HG02759 (cell line): ENCODE measurements at regions not wholly inside any gene's neighbourhood (a gene's known extent, or its start where the extent isn't known, plus 50 kb on each side); places are given as distances from the start of the nearest gene placed in this dataset.
"Not testable (repeated sequence)": the region's sequence is repeated elsewhere in the genome, so short reads cannot be mapped to it uniquely, and the experiment has no call there.

Experiments used
- ATAC-seq: cut with Tn5 transposase; IDR thresholded peaks from one replicate; pipeline ENCODE4 v1.9.1; 2021; ENCODE audit warnings: mild to moderate bottlenecking, moderate library complexity; ENCODE audit not compliant: unreplicated experiment

GRCh38 chr16:59163371-59164055 is 429.4 kb upstream of the GOT2 start:
- no peak for ATAC-seq

DNA sequence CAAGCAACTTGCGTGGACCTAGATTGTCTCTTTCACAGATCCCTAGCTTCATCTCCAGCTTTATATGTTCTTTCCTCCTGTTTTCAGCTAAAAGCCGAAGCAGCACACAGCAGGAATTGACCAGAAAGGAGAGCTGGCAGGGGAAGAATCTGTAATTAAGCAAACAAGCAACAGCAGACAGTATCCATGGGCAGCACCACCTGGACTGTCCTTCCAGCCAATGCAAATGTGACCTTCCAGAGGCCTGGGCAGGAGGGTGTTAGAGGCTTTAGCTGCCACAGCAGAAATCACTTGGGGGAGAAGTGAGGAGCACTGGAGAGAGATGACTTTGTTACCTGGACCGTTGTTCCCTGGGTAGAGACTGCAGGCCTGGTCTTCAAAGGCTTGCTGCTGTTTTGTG is 427.6 kb upstream of the GOT2 start:
- ATAC-seq: no peak

DNA sequence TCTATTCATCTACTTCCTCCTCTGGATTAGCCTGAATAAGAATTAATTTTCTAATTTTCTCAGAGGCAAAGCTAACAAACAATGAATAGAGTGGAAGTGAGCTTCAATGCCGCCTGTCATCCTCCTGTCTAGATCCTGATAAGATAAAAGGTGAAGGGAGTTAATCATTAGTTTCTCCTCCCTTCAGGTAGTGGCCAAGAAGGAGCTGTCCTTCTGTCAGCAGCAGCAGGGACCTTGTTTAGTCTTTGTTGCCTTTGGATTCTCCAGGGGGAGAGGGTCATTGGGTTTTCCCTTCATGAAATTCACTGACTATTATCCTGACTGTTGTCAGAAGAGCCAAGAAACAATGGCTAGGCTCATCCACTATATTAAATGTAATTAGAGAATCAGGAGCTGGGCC is 420.2 kb upstream of the GOT2 start:
- ATAC-seq: no peak

DNA sequence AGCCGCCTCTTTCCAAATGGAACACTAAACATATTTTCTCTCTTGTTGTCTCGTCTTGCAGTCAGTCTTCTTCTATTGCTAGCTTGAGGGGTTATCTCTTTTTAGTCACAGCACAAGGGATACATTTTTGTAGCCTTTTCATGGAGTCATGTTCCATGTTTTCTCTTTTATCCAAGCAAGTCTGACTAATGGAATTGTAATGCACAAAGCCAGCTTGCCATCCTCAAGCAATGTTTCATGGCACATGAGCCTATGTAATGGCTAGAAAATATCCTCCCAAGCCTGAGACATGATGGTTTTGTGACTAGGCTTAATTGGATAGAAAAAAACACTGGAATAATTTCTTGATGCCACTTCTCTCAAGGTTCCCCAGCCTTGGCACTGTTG is 414.6 kb upstream of the GOT2 start:
- ATAC-seq: no peak

DNA sequence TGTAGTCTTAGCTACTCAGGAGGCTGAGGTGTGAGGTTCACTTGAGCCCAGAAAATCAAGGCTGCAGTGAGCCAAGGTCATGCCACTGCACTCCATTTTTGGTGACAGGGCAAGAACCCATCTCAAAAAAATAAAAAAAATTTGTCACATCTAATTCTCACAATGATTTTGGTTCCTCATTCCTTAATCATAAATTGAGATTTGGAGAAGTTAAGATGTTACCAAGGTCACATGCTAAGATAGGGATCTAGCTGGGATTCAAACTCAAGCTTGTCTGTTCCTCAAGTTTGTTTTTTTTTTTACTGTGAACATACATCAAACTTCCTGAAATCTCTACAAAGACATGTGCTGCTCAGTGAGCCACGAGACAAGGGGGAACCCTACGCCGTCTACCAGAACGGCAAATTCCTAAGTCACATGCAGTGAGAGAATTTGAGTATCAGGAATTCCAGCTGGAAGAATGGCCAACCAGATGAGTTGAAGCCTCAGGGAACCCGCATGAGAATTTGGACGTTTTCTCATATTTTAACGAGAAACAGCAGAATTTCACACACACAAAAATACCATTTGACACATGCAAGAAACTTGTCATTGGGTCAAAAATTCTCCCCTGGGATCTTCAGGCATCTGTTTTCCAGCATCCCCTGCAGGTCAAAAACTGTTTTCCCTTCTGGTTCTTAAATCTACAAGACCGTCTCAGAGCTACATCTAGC is 414.1 kb upstream of the GOT2 start:
- no peak for ATAC-seq

GRCh38 chr16:59146140-59146539 is 412.0 kb upstream of the GOT2 start:
- no peak for ATAC-seq

DNA sequence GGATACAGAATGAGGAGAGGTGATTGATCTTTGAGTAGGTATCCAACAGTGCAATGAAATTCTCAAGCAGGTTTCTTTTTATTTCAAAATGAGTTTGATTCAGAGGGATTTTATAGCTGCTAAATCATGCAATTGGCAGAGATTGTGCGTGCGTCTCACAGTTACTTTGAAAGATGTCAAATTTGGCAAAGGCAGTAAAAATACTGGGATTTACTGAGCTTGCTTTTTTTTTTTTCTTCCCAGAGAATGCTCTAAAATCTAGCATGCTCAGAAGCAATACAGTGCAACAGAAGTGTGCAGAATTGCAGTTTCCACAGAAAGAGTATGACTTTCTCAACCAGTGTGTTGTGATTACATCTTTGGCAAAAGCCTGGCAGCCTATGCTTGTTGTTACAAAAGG is 410.7 kb upstream of the GOT2 start:
- no peak for ATAC-seq

DNA sequence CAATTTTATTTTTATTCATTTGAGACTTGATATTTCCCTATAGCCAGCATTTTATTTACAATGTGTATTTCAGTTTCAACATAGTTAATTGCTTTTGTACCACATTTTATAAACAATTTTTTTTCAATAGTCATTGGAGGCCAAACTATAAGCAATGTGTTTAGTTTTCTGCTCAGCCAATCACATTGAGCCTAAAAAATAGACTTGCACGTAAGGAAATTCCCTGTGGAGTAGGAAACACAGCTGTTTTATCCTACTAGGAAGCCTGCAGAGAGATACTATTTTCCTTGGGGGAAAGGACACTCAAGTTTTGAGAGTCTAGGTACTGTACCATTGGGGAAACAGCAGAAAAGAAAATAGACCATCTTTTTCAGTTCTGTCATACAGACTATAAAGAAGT is 410.2 kb upstream of the GOT2 start:
- ATAC-seq: no peak

DNA sequence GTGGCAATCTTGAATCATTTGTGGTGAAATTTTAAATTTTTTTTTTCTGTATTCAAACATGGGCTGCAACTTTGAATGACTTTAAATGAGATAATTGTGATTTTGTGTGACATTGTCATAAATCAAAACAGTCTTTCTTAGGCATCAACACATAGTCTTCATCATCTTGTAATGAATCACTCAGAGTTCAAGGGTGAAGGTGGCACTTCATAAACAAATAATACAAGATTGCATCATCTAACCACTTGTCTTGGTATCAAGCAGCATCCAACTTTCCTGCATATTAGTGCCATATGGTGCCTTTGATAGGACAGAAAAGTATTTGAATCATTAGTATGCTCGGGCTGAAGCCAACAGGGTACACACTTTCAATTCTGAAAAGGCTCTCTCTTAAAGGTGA is 392.4 kb upstream of the GOT2 start:
- ATAC-seq: no peak

DNA sequence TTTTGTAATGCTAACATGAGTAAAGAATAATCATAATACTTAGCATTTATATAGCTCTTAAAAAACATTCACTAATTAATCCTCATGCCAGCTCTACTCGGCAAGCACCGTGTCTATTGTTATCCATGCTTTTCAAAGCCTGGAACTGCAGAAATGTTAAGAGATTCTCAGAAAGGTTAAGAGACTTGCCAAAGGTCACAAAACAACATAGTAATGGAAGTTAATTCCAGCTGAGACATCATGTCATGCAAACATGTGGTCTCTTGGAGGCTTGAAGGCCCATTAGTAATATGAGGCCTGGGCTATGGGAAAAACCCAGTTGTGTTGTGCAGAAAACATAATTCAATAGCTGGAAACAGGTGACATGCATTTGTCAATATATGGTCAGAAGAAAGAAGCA is 389.9 kb upstream of the GOT2 start:
- no peak for ATAC-seq

DNA sequence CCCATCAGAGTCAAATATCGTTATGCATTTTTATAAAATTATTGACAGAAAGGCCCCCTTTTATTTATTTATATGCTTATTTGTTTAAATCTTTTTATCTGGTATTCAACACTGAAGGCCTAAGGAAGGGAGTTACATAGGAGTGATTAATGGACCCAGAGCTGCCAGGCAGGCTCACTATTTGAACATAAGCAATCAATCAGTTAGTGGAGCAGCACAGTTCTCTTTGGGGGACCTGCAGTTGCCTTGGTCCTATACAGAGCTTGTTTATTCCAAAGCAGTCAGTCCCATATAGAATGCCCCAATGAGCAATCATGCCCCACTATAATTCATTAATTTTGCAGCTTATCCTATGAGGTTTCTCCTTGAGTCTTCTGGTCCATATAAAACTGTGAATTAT is 389.4 kb upstream of the GOT2 start:
- no peak for ATAC-seq

DNA sequence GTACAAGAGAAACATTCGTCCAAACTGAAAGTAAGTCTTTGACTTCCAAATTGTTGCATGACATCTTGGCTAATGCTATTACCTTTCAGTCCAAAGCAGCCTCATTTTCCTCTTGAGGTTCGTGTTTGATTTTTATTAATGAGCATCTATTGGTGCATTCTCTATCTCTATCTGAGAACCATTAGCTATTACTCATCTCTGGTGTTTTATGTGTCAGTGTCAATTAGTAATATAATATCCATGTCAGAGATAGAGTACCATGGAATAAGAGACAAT is 388.1 kb upstream of the GOT2 start:
- ATAC-seq: no peak

GRCh38 chr16:59121411-59122261 is 387.5 kb upstream of the GOT2 start:
- no peak for ATAC-seq

DNA sequence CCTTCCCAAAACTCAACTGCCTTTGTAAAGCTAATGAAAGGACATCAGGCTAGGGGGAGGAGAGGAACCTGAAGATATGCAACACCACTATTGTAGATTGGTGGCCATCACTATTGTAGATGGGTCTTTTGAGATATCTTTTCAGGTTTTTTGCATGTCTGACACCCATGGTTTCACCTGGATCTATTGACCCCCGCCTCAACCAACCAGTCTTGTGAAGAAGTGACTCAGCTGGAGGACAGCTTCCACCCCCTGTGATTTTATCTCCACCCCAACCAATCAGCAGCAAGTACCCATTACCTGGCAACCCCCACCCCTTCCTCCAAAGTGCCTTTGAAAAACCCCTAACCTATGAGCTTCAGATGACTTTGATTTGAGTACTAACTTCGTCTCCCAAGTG is 382.6 kb upstream of the GOT2 start:
- ATAC-seq: no peak

- no peak for ATAC-seq
Observed at GRCh38 chr16:59114790-59115189, 380.7 kb upstream of the GOT2 start.

GRCh38 chr16:59113004-59113670 is 379.0 kb upstream of the GOT2 start:
- no peak for ATAC-seq

DNA sequence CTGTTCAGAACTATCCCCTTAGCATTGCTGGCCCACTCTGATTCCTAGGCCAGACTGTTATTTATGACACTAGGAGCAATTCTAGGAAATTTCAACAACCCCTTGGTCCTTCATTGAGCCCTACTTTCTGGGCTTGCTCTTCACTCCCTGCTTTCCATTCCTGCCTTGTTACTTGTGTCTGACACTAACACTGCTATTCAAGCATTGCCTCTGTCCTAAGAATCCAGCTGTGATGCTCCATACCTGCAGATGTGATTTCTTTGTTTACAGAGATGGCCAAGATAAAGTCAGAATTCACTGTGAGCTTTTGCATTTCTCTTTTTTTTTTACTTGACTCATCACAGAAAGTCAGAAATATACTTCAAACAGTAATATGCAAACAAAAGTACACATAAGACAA is 377.2 kb upstream of the GOT2 start:
- ATAC-seq: no peak

GRCh38 chr16:59108374-59108773 is 374.3 kb upstream of the GOT2 start:
- ATAC-seq: no peak

DNA sequence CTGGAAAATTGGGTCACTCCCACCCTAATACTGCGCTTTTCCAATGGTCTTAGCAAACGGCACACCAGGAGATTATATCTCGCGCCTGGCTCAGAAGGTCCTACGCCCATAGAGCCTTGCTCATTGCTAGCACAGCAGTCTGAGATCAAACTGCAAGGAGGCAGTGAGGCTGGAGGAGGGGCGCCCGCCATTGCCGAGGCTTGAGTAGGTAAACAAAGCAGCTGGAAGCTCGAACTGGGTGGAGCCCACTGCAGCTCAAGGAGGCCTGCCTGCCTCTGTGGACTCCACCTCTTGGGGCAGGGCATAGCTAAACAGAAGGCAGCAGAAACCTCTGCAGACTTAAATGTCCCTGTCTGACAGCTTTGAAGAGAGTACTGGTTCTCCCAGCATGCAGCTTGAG is 362.6 kb upstream of the GOT2 start:
- not testable (repeated sequence) for ATAC-seq

DNA sequence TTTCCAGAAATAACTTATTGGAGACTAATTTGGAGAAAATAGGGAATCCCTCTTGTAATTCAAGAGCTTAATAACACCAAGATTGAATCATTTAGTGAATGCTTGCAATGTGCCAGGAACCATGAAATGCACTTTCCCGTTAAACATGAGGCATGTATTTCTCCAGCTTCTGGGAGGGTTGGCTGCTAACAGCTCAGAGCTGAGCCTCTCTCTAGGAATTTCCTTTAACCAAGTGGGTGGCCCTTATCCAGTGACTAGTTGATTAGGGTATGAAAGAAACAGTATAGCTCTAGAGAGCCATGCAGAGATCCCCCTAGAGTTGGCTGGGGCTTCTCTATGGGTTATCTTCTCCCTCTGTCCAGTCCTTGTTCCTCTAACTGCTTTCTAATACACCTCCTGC is 356.4 kb upstream of the GOT2 start:
- ATAC-seq: no peak

GRCh38 chr16:59088431-59088830 is 354.3 kb upstream of the GOT2 start:
- ATAC-seq: no peak

DNA sequence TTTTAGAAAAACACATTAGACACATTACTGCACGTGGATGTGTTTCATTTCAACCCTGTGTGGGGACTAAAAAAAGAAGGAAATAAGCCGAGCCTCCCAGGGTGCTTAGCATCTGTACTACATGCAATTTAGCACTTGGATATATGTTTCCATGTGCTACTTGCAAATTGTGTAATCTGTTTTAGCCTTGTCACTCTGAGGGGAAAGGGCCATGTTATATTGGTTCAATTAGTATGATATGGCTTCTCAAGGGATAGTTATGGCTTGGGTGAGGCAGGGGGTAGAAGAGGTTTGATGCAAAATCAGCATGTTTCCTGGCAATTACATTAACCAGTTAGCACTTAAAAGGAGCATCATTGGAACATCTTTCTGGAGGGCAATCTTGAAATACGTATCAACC is 353.5 kb upstream of the GOT2 start:
- ATAC-seq: no peak
